ENCODE measurements at regions not wholly inside any gene's neighbourhood (a gene's known extent, or its start where the extent isn't known, plus 50 kb on each side); places are given as distances from the start of the nearest gene placed in this dataset.

DNA sequence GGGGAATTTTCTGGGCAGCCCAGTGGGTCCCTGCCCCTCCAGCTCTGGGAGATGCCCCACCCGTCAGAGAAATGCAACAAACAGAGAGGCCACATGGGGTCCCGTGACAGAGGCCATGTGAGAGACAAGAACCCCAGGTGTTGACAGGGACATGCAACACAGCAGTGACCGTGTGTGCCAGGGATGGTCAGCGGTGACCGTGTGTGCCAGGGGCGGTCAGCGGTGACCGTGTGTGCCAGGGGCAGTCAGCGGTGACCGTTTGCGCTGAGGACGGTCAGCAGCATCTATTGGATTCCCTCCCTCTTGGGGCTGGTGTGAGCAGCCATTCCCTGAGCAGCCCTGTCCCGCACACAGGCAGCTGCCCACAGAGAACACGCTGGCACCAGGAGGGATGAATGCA, 146.6 kb upstream of the OTOS start:
- Histone ChIP-seq H3K36me3 (ENCODE audit: insufficient read depth, low read length) (no peaks in the 10 kb centered on the region), H3K4me3 (ENCODE audit: low read length) (no peak overlapping the region), H3K9me3 (replicated peaks; ENCODE audit: low read length) (no peaks in the 10 kb centered on the region), H3K4me2 (ENCODE audit: low read length) (no peak overlapping the region), H3K27me3 (ENCODE audit: control insufficient read depth, insufficient read depth, low read length) (peaks cover 61% of the 10 kb centered on the region), H3K9ac (ENCODE audit: low read depth, low read length) (no peak overlapping the region), H3K4me1 (ENCODE audit: control insufficient read depth, insufficient read depth, low read length) (no peaks in the 10 kb centered on the region)

DNA sequence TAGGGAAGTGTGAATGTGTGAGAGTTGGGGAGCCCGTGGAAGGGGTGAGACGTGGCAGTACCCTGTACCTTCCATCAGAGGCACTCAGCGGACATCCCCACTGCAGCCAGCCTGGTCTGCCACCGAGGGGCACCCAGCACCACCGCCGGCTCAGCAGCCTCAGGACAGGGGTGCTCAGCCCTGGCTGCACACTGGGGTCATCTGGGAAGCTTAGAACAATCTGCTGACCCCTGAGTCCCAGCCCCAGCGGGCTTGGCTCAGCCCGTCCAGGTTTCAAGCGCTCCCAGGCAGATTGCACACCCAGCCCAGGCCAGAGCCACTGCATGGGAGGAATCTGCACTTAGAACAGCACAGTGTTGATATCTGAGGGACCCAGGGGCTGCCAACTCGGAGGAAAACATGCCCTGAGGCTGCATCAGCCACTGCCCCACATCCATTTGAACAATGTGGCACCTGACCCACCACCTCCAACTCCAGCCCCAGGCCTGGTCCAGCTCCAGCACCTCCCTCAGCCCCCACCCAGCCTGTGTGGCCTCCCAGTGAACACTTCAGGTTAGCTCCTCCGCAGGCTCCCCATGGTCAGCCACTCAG, 147.1 kb upstream of the OTOS start:
- H3K9me3 ChIP-seq (replicated peaks; ENCODE audit: low read length), result no peaks in the 10 kb centered on the region
- peaks cover 65% of the 10 kb centered on the region for H3K27me3 ChIP-seq (ENCODE audit: control insufficient read depth, insufficient read depth, low read length)
- no peaks in the 10 kb centered on the region for H3K4me1 ChIP-seq (ENCODE audit: control insufficient read depth, insufficient read depth, low read length)
- no peak overlapping the region for H3K4me3 ChIP-seq (ENCODE audit: low read length)
- no peak overlapping the region for H3K4me2 ChIP-seq (ENCODE audit: low read length)
- no peaks in the 10 kb centered on the region for H3K36me3 ChIP-seq (ENCODE audit: insufficient read depth, low read length)
- no peak overlapping the region for H3K9ac ChIP-seq (ENCODE audit: low read depth, low read length)

GRCh38 chr2:240288087-240288521, 147.4 kb upstream of the GPC1 start:
- H3K4me1 ChIP-seq (ENCODE audit: control insufficient read depth, insufficient read depth, low read length), result no peaks in the 10 kb centered on the region
- no peaks in the 10 kb centered on the region for H3K36me3 ChIP-seq (ENCODE audit: insufficient read depth, low read length)
- H3K9ac ChIP-seq (ENCODE audit: low read depth, low read length), result no peak overlapping the region
- H3K9me3 ChIP-seq (replicated peaks; ENCODE audit: low read length), result no peaks in the 10 kb centered on the region
- no peak overlapping the region for H3K4me3 ChIP-seq (ENCODE audit: low read length)
- no peak overlapping the region for H3K4me2 ChIP-seq (ENCODE audit: low read length)
- peaks cover 67% of the 10 kb centered on the region for H3K27me3 ChIP-seq (ENCODE audit: control insufficient read depth, insufficient read depth, low read length)

DNA sequence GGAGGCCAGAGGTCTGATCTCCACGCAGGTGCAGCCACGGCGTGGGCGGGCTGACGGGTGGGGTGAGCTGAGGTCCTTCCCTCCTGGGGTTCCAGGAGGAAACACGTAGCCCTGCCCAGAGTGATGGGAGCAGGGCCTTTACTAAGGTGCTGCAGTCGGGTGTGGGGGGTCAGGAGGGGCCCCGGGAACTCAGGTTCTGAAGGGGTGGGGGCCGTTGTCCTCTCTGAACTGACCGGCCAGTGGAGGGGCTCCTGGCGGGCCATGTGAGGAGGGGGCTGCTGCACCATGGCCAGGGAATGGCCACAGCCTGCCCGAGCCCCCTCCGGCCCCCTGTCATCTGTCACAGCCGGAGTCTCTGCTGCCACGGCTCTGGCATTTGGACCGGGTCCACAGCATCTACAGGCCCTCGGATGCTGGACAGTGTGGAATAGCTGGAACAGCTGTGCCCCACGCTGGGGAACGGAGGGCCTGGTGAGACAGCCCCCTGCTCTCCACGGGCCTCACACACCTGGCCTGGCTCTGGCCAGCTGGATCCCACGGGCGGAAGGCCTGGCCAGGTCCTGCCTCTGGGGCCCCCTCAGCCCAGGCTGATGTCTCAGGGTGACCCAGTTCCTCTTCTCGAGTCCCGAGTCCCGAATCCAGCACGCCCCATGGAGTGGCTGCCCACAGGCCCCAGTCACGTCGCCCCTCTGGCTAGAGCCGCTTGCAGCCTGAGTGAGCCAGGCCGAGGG, 145.6 kb upstream of the GPC1 start:
- Histone ChIP-seq H3K4me1 (ENCODE audit: control insufficient read depth, insufficient read depth, low read length) (no peaks in the 10 kb centered on the region), H3K36me3 (ENCODE audit: insufficient read depth, low read length) (no peaks in the 10 kb centered on the region)

DNA sequence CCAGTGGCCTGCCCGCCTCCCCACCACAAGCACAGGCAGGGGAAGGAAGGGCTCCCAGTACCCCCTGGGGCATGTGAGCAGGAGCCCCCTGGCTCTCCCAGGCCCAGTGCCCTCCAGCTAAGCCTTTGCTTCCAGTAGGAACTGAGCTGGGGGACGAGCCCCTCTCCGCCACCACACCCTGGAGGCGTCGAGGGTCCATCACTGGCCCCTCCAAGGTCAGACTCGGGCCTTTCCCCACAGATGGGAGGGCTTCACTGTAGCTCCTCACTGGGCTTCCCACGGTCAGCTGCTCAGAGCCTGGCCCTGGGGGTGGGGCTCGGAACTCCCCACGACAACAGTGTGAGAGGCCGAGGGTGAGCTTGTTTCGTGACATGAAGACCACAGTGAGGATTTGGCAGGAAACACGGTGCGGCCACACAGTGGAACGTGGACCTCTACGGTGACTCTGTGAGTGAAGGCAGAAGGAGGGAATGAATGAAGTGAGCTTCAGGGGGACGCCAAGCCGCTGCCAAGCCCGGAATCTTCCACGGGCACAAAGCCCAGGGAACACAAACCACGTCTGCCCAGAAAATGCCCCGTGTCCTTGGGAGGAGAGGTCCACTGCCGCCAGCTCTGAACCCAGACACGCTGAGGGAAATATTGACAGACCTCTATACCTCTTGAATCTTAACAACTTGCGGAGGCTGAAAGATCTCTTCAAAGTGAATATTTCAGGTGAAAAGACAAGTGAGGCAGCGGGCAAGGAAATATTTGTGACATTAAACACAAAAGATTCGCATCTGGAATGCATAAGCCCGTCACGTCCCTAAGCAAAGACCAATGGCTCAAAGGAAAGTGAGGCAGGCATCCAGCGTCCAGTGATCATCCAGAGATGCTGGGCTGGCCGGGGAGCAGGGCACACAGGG, 144.8 kb upstream of the GPC1 start:
- H3K36me3 ChIP-seq (ENCODE audit: insufficient read depth, low read length), result no peaks in the 10 kb centered on the region
- H3K4me2 ChIP-seq (ENCODE audit: low read length), result no peak overlapping the region
- no peaks in the 10 kb centered on the region for H3K9me3 ChIP-seq (replicated peaks; ENCODE audit: low read length)
- H3K4me1 ChIP-seq (ENCODE audit: control insufficient read depth, insufficient read depth, low read length), result no peaks in the 10 kb centered on the region
- H3K27me3 ChIP-seq (ENCODE audit: control insufficient read depth, insufficient read depth, low read length), result peaks cover 71% of the 10 kb centered on the region
- H3K9ac ChIP-seq (ENCODE audit: low read depth, low read length), result no peak overlapping the region
- no peak overlapping the region for H3K4me3 ChIP-seq (ENCODE audit: low read length)

More for the DNA sequence above, 145.6 kb upstream of the GPC1 start:
- Histone ChIP-seq H3K9ac (ENCODE audit: low read depth, low read length) (no peak overlapping the region), H3K4me3 (ENCODE audit: low read length) (no peak overlapping the region), H3K9me3 (replicated peaks; ENCODE audit: low read length) (no peaks in the 10 kb centered on the region), H3K27me3 (ENCODE audit: control insufficient read depth, insufficient read depth, low read length) (peaks cover 64% of the 10 kb centered on the region), H3K4me2 (ENCODE audit: low read length) (no peak overlapping the region)

DNA sequence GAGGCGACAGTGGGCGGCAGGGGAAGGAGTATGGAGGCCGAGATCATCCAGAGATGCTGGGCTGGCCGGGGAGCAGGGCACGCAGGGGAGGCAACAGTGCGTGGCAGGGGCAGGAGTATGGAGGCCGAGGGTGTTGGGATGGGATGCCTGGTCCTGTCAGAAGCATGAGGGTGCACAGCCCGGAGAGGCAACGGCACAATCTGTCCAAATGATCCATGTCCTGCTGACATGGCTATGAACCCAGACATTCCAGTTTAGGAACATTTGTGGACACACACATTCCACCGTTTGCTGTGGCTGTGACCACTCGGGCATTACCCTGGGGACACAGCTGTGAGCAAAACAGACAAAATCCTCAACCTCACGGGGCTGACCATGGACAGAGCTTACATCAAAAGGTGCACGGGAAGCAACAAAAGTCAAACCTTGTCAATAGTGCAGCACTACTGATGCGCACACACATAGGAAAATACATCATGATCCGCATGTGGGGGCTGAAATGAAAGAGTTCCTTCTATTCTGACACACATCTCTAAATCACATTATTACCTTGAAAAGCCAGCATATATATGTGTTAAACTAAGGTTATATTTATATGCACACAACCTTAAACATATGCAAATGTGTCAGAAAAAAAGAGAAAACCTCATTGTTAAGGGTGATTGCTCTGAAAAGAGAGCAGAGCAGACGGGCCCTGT, 144.0 kb upstream of the GPC1 start:
- Histone ChIP-seq H3K36me3 (ENCODE audit: insufficient read depth, low read length) (no peaks in the 10 kb centered on the region), H3K4me2 (ENCODE audit: low read length) (no peak overlapping the region), H3K9me3 (replicated peaks; ENCODE audit: low read length) (no peaks in the 10 kb centered on the region), H3K27me3 (ENCODE audit: control insufficient read depth, insufficient read depth, low read length) (peaks cover 70% of the 10 kb centered on the region), H3K4me1 (ENCODE audit: control insufficient read depth, insufficient read depth, low read length) (no peaks in the 10 kb centered on the region), H3K4me3 (ENCODE audit: low read length) (no peak overlapping the region), H3K9ac (ENCODE audit: low read depth, low read length) (no peak overlapping the region)

DNA sequence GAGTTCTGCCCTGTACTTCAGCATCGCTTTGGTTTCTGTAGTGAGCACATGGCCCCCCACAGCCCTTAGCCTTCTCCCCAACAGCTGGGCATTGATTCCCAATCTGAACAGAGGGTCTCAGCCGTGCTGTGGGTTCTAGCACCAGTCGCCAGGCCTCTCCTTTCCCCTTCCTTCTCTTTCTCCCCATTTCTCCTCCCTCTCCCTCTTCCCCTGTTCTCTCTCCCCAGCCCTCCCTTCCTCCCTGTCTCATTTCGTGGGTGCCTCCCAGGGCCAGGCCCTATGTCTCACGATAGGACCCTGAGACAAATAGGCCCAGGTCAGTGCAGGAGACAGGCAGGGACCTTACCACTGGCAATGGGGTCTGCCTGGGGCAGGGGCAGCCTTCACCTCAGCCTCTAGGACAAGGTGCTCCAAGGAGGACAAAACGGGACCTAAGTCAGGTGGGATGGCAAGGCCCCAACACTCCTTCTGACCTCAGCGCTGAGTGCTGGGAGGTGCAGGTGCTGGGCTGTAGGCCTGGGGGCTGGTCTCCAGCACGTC, 143.4 kb upstream of the GPC1 start:
- H3K4me1 ChIP-seq (ENCODE audit: control insufficient read depth, insufficient read depth, low read length), result no peaks in the 10 kb centered on the region
- H3K36me3 ChIP-seq (ENCODE audit: insufficient read depth, low read length), result no peaks in the 10 kb centered on the region
- H3K27me3 ChIP-seq (ENCODE audit: control insufficient read depth, insufficient read depth, low read length), result peaks cover 66% of the 10 kb centered on the region
- no peaks in the 10 kb centered on the region for H3K9me3 ChIP-seq (replicated peaks; ENCODE audit: low read length)
- H3K9ac ChIP-seq (ENCODE audit: low read depth, low read length), result no peak overlapping the region
- no peak overlapping the region for H3K4me2 ChIP-seq (ENCODE audit: low read length)
- H3K4me3 ChIP-seq (ENCODE audit: low read length), result no peak overlapping the region

DNA sequence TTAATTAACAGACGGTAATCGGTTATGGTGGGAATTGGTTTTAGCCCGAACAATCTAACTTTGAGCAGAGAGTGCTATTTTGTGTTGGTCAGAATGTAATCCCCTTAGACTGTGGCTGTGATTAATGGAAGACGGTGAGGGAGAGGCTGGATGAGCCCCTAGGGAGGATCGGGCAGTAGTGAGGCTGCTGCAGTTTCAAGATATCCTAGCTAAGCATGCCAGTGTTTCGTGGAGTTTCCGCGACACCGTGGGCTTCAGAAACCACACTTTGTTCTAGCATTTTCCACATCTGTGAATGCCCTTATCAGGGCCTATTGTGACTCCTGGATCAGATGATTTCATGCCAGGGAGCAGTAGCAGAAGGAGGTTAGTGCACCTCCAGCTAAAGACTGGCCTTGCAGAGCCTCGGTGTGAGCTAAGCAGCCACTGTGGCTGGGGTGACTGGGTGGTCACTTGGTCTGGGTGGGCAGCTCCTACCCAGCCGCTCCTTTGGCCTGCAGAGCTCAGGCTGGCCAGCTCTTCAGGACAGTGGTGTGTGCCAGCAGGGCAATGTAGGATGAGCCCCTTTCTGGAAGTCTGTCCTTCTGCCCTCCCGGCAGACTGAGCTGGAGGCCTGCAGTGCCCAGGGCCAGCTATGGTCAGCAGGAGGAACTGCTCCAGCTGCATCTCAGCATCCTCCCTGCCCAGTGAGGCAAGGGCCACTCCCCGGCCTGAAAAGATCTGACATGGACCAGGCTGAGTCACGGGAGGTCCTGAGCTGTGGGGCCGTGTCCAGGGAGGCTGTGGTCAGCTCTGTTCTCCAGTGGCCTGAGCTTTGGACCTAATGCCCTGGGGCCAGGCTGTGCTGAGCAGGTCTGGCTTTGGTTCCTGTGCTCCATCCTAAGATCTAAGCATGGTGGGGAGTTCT, 142.6 kb upstream of the GPC1 start:
- Histone ChIP-seq H3K4me2 (ENCODE audit: low read length) (no peak overlapping the region), H3K9ac (ENCODE audit: low read depth, low read length) (no peak overlapping the region), H3K27me3 (ENCODE audit: control insufficient read depth, insufficient read depth, low read length) (peaks cover 58% of the 10 kb centered on the region), H3K36me3 (ENCODE audit: insufficient read depth, low read length) (no peaks in the 10 kb centered on the region), H3K4me3 (ENCODE audit: low read length) (no peak overlapping the region), H3K4me1 (ENCODE audit: control insufficient read depth, insufficient read depth, low read length) (no peaks in the 10 kb centered on the region), H3K9me3 (replicated peaks; ENCODE audit: low read length) (no peaks in the 10 kb centered on the region)

DNA sequence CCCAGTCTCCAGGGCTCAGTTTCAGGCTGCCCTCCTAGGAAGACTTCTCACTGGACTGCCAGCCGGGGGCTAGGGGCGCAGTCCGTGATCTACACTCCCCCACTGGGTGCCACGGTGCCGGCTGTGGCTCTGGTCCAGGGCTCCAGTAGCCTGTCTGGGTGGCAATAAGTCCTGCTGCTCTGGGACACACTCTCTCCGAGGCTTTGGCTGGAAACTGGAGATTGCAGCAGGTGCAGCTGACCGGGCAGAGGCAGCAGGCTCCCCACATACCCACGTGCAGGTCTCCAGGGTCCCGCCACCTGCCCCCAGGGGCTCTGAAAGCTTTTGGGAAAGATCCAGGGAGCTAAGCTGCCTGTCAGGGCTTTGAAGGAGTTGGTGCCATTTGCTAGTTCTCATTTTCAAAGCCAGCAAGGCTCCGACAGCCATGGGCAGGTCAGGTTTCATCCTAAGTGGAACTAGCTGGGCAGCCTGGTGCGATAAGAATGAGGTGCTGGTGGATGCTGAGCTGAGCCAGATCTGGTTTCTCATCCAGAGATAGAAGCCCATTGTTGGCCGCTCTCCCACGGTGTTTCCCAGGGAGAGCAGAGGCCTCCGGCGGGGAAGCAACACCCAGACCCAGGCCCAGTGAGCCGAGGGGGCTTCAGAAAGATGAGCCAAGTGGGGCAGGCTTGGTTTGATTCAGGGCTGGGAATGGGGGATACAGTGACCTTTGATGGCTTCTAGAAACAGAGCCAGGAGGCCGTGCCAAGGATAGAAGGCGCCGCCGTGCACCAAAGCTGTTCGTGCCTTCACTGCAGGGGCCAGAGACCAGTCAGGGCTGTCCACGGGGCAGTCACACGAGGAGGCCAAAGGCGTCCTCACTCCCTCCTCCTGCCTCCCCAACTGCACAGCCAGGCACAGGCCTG, 141.7 kb upstream of the GPC1 start:
- H3K4me2 ChIP-seq (ENCODE audit: low read length), result no peak overlapping the region
- H3K4me3 ChIP-seq (ENCODE audit: low read length), result no peak overlapping the region
- no peak overlapping the region for H3K9ac ChIP-seq (ENCODE audit: low read depth, low read length)
- no peaks in the 10 kb centered on the region for H3K4me1 ChIP-seq (ENCODE audit: control insufficient read depth, insufficient read depth, low read length)
- peaks cover 57% of the 10 kb centered on the region for H3K27me3 ChIP-seq (ENCODE audit: control insufficient read depth, insufficient read depth, low read length)
- no peaks in the 10 kb centered on the region for H3K36me3 ChIP-seq (ENCODE audit: insufficient read depth, low read length)
- no peaks in the 10 kb centered on the region for H3K9me3 ChIP-seq (replicated peaks; ENCODE audit: low read length)

DNA sequence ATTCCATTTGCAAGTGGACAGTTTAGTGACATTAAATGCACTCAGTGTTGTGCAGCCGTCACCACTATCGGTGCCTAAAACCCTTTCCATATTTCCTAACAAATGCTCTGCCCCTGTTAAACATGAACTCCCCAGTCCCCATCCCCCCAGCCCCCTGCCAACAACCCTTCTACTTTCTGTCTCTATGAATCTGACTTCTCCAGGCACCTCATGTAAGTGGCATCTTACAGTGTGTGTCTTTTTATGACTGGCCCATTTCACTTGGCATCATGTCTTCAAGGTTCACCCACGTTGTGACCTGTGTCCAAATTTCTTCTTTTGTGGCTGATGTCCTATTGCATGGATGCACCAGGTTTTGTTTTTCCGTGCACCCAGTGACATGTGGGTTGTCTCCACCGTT, 140.9 kb upstream of the GPC1 start:
- Histone ChIP-seq H3K36me3 (ENCODE audit: insufficient read depth, low read length) (no peaks in the 10 kb centered on the region), H3K27me3 (ENCODE audit: control insufficient read depth, insufficient read depth, low read length) (peaks cover 53% of the 10 kb centered on the region), H3K4me1 (ENCODE audit: control insufficient read depth, insufficient read depth, low read length) (no peaks in the 10 kb centered on the region), H3K4me3 (ENCODE audit: low read length) (no peak overlapping the region), H3K9ac (ENCODE audit: low read depth, low read length) (no peak overlapping the region), H3K9me3 (replicated peaks; ENCODE audit: low read length) (no peaks in the 10 kb centered on the region), H3K4me2 (ENCODE audit: low read length) (no peak overlapping the region)

All from skeletal muscle satellite cell (primary cell).